Nephron (organoid): ENCODE measurements at regions not wholly inside any gene's neighbourhood (a gene's known extent, or its start where the extent isn't known, plus 50 kb on each side); places are given as distances from the start of the nearest gene placed in this dataset.

Experiments
- H3K27ac Mint-ChIP-seq, 3 experiments: 2 replicates each; pipeline ENCODE4 v1.8.0; 2020; ENCODE audit warnings: mixed read lengths in 3 of 3, mild to moderate bottlenecking in 2 of 3, moderate library complexity in 1 of 3
- H3K27me3 Mint-ChIP-seq: 2 replicates; pipeline ENCODE4 v1.8.0; 2021; ENCODE audit warnings: low read depth, mild to moderate bottlenecking, moderate library complexity, mixed read lengths
- H3K36me3 Mint-ChIP-seq: 2 replicates; pipeline ENCODE4 v1.8.0; 2020; ENCODE audit warnings: low read depth, mixed read lengths
- H3K4me1 Mint-ChIP-seq: 2 replicates; pipeline ENCODE4 v1.8.0; 2020; ENCODE audit warnings: mixed read lengths
- H3K4me3 Mint-ChIP-seq, 3 experiments: 2 replicates each; pipeline ENCODE4 v1.8.0; 2020; ENCODE audit warnings: mild to moderate bottlenecking in 3 of 3, mixed read lengths in 3 of 3, moderate library complexity in 2 of 3
- H3K9me3 Mint-ChIP-seq: 2 replicates; pipeline ENCODE4 v1.8.0; 2020; ENCODE audit warnings: mixed read lengths
- TF ChIP-seq, protein P1 (sequence below), 3 experiments: fragments of 200-600 bp; sonication (generic); IDR thresholded peaks; one replicate each; pipeline ENCODE4 v1.5.0; 2021; ENCODE audit warnings: antibody characterized with exemption in 3 of 3; ENCODE audit not compliant: unreplicated experiment in 3 of 3

DNA sequence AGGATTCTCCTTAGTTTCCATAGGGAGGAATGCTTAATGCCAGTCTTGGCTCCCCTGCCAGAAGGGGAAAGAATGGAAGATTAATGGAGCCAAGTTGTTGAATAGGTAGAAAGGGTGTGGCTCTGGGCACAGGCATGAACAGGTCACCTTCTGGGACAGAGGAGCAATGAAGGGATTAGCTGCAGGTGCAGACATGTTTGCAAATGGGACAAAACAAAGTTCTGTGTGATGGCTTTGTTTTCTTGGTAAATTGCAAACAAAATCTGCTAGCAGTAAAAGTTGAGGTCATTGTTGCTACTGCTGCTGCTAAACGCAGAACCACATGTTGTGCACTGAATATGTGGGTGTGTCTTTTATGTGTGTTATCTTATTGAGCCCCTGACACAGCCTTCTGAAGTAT is 93.3 kb downstream of the PERP start:
- no peaks in the 10 kb centered on the region for H3K36me3 Mint-ChIP-seq
- no peaks in the 10 kb centered on the region for H3K27me3 Mint-ChIP-seq
- TF ChIP-seq, protein P1, sequence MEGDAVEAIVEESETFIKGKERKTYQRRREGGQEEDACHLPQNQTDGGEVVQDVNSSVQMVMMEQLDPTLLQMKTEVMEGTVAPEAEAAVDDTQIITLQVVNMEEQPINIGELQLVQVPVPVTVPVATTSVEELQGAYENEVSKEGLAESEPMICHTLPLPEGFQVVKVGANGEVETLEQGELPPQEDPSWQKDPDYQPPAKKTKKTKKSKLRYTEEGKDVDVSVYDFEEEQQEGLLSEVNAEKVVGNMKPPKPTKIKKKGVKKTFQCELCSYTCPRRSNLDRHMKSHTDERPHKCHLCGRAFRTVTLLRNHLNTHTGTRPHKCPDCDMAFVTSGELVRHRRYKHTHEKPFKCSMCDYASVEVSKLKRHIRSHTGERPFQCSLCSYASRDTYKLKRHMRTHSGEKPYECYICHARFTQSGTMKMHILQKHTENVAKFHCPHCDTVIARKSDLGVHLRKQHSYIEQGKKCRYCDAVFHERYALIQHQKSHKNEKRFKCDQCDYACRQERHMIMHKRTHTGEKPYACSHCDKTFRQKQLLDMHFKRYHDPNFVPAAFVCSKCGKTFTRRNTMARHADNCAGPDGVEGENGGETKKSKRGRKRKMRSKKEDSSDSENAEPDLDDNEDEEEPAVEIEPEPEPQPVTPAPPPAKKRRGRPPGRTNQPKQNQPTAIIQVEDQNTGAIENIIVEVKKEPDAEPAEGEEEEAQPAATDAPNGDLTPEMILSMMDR (IDR thresholded peaks at IDR 0.05; ENCODE audit: unreplicated experiment in 3 of 3), result no peak
- H3K4me3 Mint-ChIP-seq, result no peak overlapping the region
- no peaks in the 10 kb centered on the region for H3K4me1 Mint-ChIP-seq
- no peaks in the 10 kb centered on the region for H3K9me3 Mint-ChIP-seq
- H3K27ac Mint-ChIP-seq, result no peak overlapping the region

- TF ChIP-seq, protein P1 (IDR thresholded peaks at IDR 0.05; ENCODE audit: unreplicated experiment in 3 of 3), result no peak
- Mint-ChIP-seq H3K36me3 (no peaks in the 10 kb centered on the region), H3K4me3 (no peak overlapping the region), H3K4me1 (no peaks in the 10 kb centered on the region), H3K27me3 (no peaks in the 10 kb centered on the region), H3K9me3 (peaks cover 7% of the 10 kb centered on the region), H3K27ac (no peak overlapping the region)
Measured at GRCh38 chr6:138017166-138017757, 90.0 kb downstream of the PERP start.

GRCh38 chr6:138018297-138018696 is 88.9 kb downstream of the PERP start:
- Mint-ChIP-seq H3K9me3 (peaks cover 7% of the 10 kb centered on the region), H3K36me3 (no peaks in the 10 kb centered on the region), H3K4me3 (no peak overlapping the region), H3K4me1 (no peaks in the 10 kb centered on the region), H3K27me3 (no peaks in the 10 kb centered on the region), H3K27ac (no peak overlapping the region)
- TF ChIP-seq, protein P1 (IDR thresholded peaks at IDR 0.05; ENCODE audit: unreplicated experiment in 3 of 3), result no peak

DNA sequence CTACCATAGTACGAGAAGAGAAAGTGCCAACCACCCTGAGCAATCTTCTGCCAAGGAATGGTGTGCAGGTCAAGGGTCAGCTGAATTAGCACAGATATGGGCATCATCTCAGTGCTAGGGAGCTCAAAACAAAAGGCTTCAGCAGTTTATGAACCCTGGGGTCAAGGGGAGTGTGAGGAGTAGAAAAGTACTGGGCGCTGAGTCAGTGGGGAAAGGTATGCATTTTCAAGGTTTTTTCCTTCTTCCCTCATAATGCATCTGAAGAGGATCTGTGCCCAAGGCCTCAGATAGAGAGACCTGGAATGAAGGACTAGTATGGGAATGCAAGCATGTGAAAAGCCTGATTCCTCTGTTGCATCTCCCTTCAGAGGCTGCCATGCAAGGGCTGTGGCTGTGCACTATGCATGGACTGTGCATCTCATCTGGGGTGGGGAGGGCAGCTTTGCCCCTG is 81.7 kb downstream of the PERP start:
- no peaks in the 10 kb centered on the region for H3K27me3 Mint-ChIP-seq
- H3K9me3 Mint-ChIP-seq, result peaks cover 4% of the 10 kb centered on the region
- no peak overlapping the region for H3K4me3 Mint-ChIP-seq
- H3K36me3 Mint-ChIP-seq, result no peaks in the 10 kb centered on the region
- no peaks in the 10 kb centered on the region for H3K4me1 Mint-ChIP-seq
- TF ChIP-seq, protein P1 (IDR thresholded peaks at IDR 0.05; ENCODE audit: unreplicated experiment in 3 of 3), result no peak
- H3K27ac Mint-ChIP-seq, result no peak overlapping the region

GRCh38 chr6:138026342-138026741 is 80.9 kb downstream of the PERP start:
- TF ChIP-seq, protein P1 (IDR thresholded peaks at IDR 0.05; ENCODE audit: unreplicated experiment in 3 of 3), result no peak

GRCh38 chr6:138028893-138029292 is 78.3 kb downstream of the PERP start:
- Mint-ChIP-seq H3K9me3 (no peaks in the 10 kb centered on the region), H3K27me3 (no peaks in the 10 kb centered on the region)

More at GRCh38 chr6:138026342-138026741, 80.9 kb downstream of the PERP start:
- Mint-ChIP-seq H3K27ac (no peak overlapping the region), H3K36me3 (no peaks in the 10 kb centered on the region), H3K9me3 (no peaks in the 10 kb centered on the region), H3K4me3 (no peak overlapping the region), H3K4me1 (no peaks in the 10 kb centered on the region), H3K27me3 (no peaks in the 10 kb centered on the region)

More at GRCh38 chr6:138028893-138029292, 78.3 kb downstream of the PERP start:
- TF ChIP-seq, protein P1 (IDR thresholded peaks at IDR 0.05; ENCODE audit: unreplicated experiment in 3 of 3), result no peak
- no peaks in the 10 kb centered on the region for H3K36me3 Mint-ChIP-seq
- H3K4me3 Mint-ChIP-seq, result no peak overlapping the region
- no peak overlapping the region for H3K27ac Mint-ChIP-seq
- no peaks in the 10 kb centered on the region for H3K4me1 Mint-ChIP-seq
